Trophoblast cell (in vitro differentiated cells and primary cell): ENCODE measurements at regions not wholly inside any gene's neighbourhood (a gene's known extent, or its start where the extent isn't known, plus 50 kb on each side); places are given as distances from the start of the nearest gene placed in this dataset.
A peak's percentile ranks its signal among the peaks of the same experiment; 100 is the strongest.

Experiments
- DNase-seq, 2 donors: peaks; one replicate each; pipeline ENCODE4 v3.0.0-alpha.2; 2016
- H2AFZ ChIP-seq: 2 replicates; pipeline ENCODE4 v1.6.1; 2013; ENCODE audit warnings: low read length, moderate library complexity, mild to moderate bottlenecking; ENCODE audit not compliant: insufficient read depth, poor library complexity
- H2AK5ac ChIP-seq: 2 replicates; pipeline ENCODE4 v1.6.1; 2013; ENCODE audit warnings: mild to moderate bottlenecking, low read length
- H2BK120ac ChIP-seq: 2 replicates; pipeline ENCODE4 v1.6.1; 2013; ENCODE audit warnings: low read length, mild to moderate bottlenecking, moderate library complexity; ENCODE audit not compliant: insufficient read depth, poor library complexity
- H2BK12ac ChIP-seq: 2 replicates; pipeline ENCODE4 v1.6.1; 2013; ENCODE audit warnings: mild to moderate bottlenecking, low read length, moderate library complexity
- H2BK5ac ChIP-seq: 2 replicates; pipeline ENCODE4 v1.6.1; 2013; ENCODE audit warnings: low read length, low read depth, moderate library complexity, mild to moderate bottlenecking; ENCODE audit not compliant: poor library complexity
- H3K14ac ChIP-seq: 2 replicates; pipeline ENCODE4 v1.6.1; 2013; ENCODE audit warnings: mild to moderate bottlenecking, low read length
- H3K18ac ChIP-seq: 2 replicates; pipeline ENCODE4 v1.6.1; 2013; ENCODE audit warnings: mild to moderate bottlenecking, low read length
- H3K23ac ChIP-seq: 2 replicates; pipeline ENCODE4 v1.6.1; 2013; ENCODE audit warnings: low read length
- H3K27ac ChIP-seq: 2 replicates; pipeline ENCODE4 v1.5.1; 2013; ENCODE audit warnings: low read depth, mild to moderate bottlenecking, inconsistent platforms, low read length, moderate library complexity
- H3K27me3 ChIP-seq: 2 replicates; pipeline ENCODE4 v1.6.1; 2013; ENCODE audit warnings: inconsistent platforms, mild to moderate bottlenecking, low read length, moderate library complexity; ENCODE audit not compliant: insufficient read depth
- H3K36me3 ChIP-seq, 2 experiments: 1 replicate in 1 of 2; 2 replicates in 1 of 2; pipeline ENCODE4 v1.6.1; 2013; ENCODE audit warnings: low read length in 2 of 2, mild to moderate bottlenecking in 2 of 2, moderate library complexity in 1 of 2; ENCODE audit not compliant: insufficient read depth in 2 of 2, control insufficient read depth in 1 of 2
- H3K4ac ChIP-seq: 2 replicates; pipeline ENCODE4 v1.6.1; 2013; ENCODE audit warnings: low read depth, mild to moderate bottlenecking, low read length, moderate library complexity
- H3K4me1 ChIP-seq, 2 experiments: 1 replicate in 1 of 2; 2 replicates in 1 of 2; pipeline ENCODE4 v1.6.1; 2013; ENCODE audit warnings: low read length in 2 of 2, mild to moderate bottlenecking in 2 of 2, moderate library complexity in 1 of 2; ENCODE audit not compliant: insufficient read depth in 2 of 2, control insufficient read depth in 1 of 2
- H3K4me2 ChIP-seq: 2 replicates; pipeline ENCODE4 v1.6.1; 2013; ENCODE audit warnings: inconsistent platforms, mild to moderate bottlenecking, low read length, moderate library complexity
- H3K4me3 ChIP-seq: 2 replicates; pipeline ENCODE4 v1.5.1; 2013; ENCODE audit warnings: mild to moderate bottlenecking, low read depth, low read length, inconsistent platforms
- H3K79me1 ChIP-seq: one replicate; pipeline ENCODE4 v1.6.1; 2013; ENCODE audit warnings: low read length
- H3K79me2 ChIP-seq: 2 replicates; pipeline ENCODE4 v1.6.1; 2013; ENCODE audit warnings: low read length, mild to moderate bottlenecking; ENCODE audit not compliant: control insufficient read depth, insufficient read depth, poor library complexity
- H3K9ac ChIP-seq: 2 replicates; pipeline ENCODE4 v1.6.1; 2013; ENCODE audit warnings: mild to moderate bottlenecking, low read length
- H3K9me3 ChIP-seq: 2 replicates; pipeline ENCODE4 v1.6.1; 2013; ENCODE audit warnings: low read depth, mild to moderate bottlenecking, control low read depth, inconsistent platforms, low read length; ENCODE audit not compliant: insufficient read depth
- H4K12ac ChIP-seq: 2 replicates; pipeline ENCODE4 v1.6.1; 2013; ENCODE audit warnings: low read depth, mild to moderate bottlenecking, low read length, moderate library complexity
- H4K8ac ChIP-seq: 2 replicates; pipeline ENCODE4 v1.6.1; 2013; ENCODE audit warnings: low read depth, mild to moderate bottlenecking, low read length, moderate library complexity
- H4K91ac ChIP-seq: one replicate; pipeline ENCODE4 v1.6.1; 2013; ENCODE audit warnings: low read depth, mild to moderate bottlenecking, low read length, moderate library complexity
- WGBS: extraction: QIAGEN DNeasy Blood & Tissue Kit; methylation state at CpG from one replicate; pipeline ENCODE4 v1.1.7; 2013; ENCODE audit warnings: missing lambda C conversion rate; ENCODE audit not compliant: insufficient read length, insufficient coverage; ENCODE audit errors: extremely low coverage; 5-methylcytosine and 5-hydroxymethylcytosine counted together

GRCh38 chr13:99133230-99133629 lies 67.4 kb upstream of the UBAC2 start:
- H3K4me2 ChIP-seq: no peak overlapping the region
- no peaks in the 10 kb centered on the region for H3K9me3 ChIP-seq
- no peaks in the 10 kb centered on the region for H3K36me3 ChIP-seq
- no peak overlapping the region for H2BK5ac ChIP-seq
- no peak overlapping the region for H2BK120ac ChIP-seq
- H4K12ac ChIP-seq: no peak overlapping the region
- no CpG with 5 or more reads among the region's 1 CpG for WGBS
- no peak overlapping the region for H2AFZ ChIP-seq
- H4K91ac ChIP-seq: no peak overlapping the region
- H3K4me3 ChIP-seq: no peak overlapping the region
- no peak overlapping the region for H3K4ac ChIP-seq
- no peak overlapping the region for H2AK5ac ChIP-seq
- no peak overlapping the region for H4K8ac ChIP-seq
- no peaks in the 10 kb centered on the region for H3K79me2 ChIP-seq
- no peak overlapping the region for H3K9ac ChIP-seq
- no peak overlapping the region for H3K18ac ChIP-seq
- H2BK12ac ChIP-seq: no peak overlapping the region
- peaks cover 5% of the 10 kb centered on the region for H3K79me1 ChIP-seq
- H3K14ac ChIP-seq: no peak overlapping the region
- DNase-seq: no peak
- no peak overlapping the region for H3K23ac ChIP-seq
- H3K4me1 ChIP-seq: peaks cover 5 to 10% of the 10 kb centered on the region in 2 experiments
- no peak overlapping the region for H3K27ac ChIP-seq
- H3K27me3 ChIP-seq: no peaks in the 10 kb centered on the region

- peak overlapping the region; percentile 15 for H2BK120ac ChIP-seq
- H2AK5ac ChIP-seq: no peak overlapping the region
- no peaks in the 10 kb centered on the region for H3K79me2 ChIP-seq
- no peak overlapping the region for H3K23ac ChIP-seq
- H3K4me1 ChIP-seq: peaks cover 5 to 10% of the 10 kb centered on the region in 2 experiments
- no peak overlapping the region for H2AFZ ChIP-seq
- no CpG with 5 or more reads among the region's 3 CpGs for WGBS
- no peak overlapping the region for H3K4ac ChIP-seq
- peak overlapping the region; percentile 11 for H4K91ac ChIP-seq
- no peak overlapping the region for H4K12ac ChIP-seq
- H2BK5ac ChIP-seq: no peak overlapping the region
- no peak overlapping the region for H3K9ac ChIP-seq
- peaks cover 5% of the 10 kb centered on the region for H3K79me1 ChIP-seq
- no peak overlapping the region for H4K8ac ChIP-seq
- peak overlapping the region; percentile 96 for H2BK12ac ChIP-seq
- no peaks in the 10 kb centered on the region for H3K27me3 ChIP-seq
- no peak for DNase-seq
- H3K18ac ChIP-seq: peak overlapping the region; percentile 29
- H3K4me2 ChIP-seq: no peak overlapping the region
- H3K9me3 ChIP-seq: no peaks in the 10 kb centered on the region
- H3K27ac ChIP-seq: no peak overlapping the region
- H3K14ac ChIP-seq: peak overlapping the region; percentile 48
- no peaks in the 10 kb centered on the region for H3K36me3 ChIP-seq
- no peak overlapping the region for H3K4me3 ChIP-seq
These were observed 66.8 kb upstream of the UBAC2 start for GRCh38 chr13:99133848-99134247.

GRCh38 chr13:99135591-99135990 lies 65.1 kb upstream of the UBAC2 start:
- no peak overlapping the region for H4K12ac ChIP-seq
- DNase-seq: no peak
- no peak overlapping the region for H2BK5ac ChIP-seq
- H3K9ac ChIP-seq: no peak overlapping the region
- peaks cover 2% of the 10 kb centered on the region for H3K9me3 ChIP-seq
- H3K36me3 ChIP-seq: no peaks in the 10 kb centered on the region
- no peak overlapping the region for H2BK120ac ChIP-seq
- WGBS: no CpG with 5 or more reads among the region's 4 CpGs
- no peak overlapping the region for H3K4me3 ChIP-seq
- no peak overlapping the region for H3K23ac ChIP-seq
- H2AK5ac ChIP-seq: no peak overlapping the region
- H3K4me2 ChIP-seq: no peak overlapping the region
- H2BK12ac ChIP-seq: no peak overlapping the region
- H4K91ac ChIP-seq: no peak overlapping the region
- peaks cover 5% of the 10 kb centered on the region for H3K79me1 ChIP-seq
- H4K8ac ChIP-seq: no peak overlapping the region
- H3K4ac ChIP-seq: no peak overlapping the region
- peaks cover 5 to 10% of the 10 kb centered on the region in 2 experiments for H3K4me1 ChIP-seq
- no peaks in the 10 kb centered on the region for H3K79me2 ChIP-seq
- no peak overlapping the region for H3K27ac ChIP-seq
- no peak overlapping the region for H2AFZ ChIP-seq
- H3K18ac ChIP-seq: no peak overlapping the region
- no peaks in the 10 kb centered on the region for H3K27me3 ChIP-seq
- H3K14ac ChIP-seq: no peak overlapping the region

- Histone ChIP-seq H4K8ac (no peak overlapping the region), H3K27me3 (no peaks in the 10 kb centered on the region), H3K79me2 (no peaks in the 10 kb centered on the region), H3K4me2 (no peak overlapping the region), H3K4me3 (no peak overlapping the region), H3K4ac (no peak overlapping the region), H3K79me1 (peaks cover 5% of the 10 kb centered on the region), H3K27ac (no peak overlapping the region), H3K4me1 (peaks cover 5 to 10% of the 10 kb centered on the region in 2 experiments), H3K9ac (no peak overlapping the region), H4K12ac (no peak overlapping the region), H3K14ac (no peak overlapping the region), H2BK12ac (no peak overlapping the region), H4K91ac (no peak overlapping the region), H2BK5ac (no peak overlapping the region), H2AFZ (no peak overlapping the region), H3K18ac (no peak overlapping the region), H2BK120ac (no peak overlapping the region), H3K36me3 (no peaks in the 10 kb centered on the region), H3K9me3 (peaks cover 2% of the 10 kb centered on the region), H2AK5ac (no peak overlapping the region), H3K23ac (no peak overlapping the region)
- WGBS: no CpG with 5 or more reads among the region's 8 CpGs
- no peak for DNase-seq
These were observed 64.2 kb upstream of the UBAC2 start for GRCh38 chr13:99136427-99136954.
